Stomach (tissue), 8 donors: ENCODE measurements at regions not wholly inside any gene's neighbourhood (a gene's known extent, or its start where the extent isn't known, plus 50 kb on each side); places are given as distances from the start of the nearest gene placed in this dataset.

ENCODE experiments used
- DNase-seq, 2 donors: peaks; one replicate each; pipeline versions ENCODE4 v3.0.0 to v3.0.0-alpha.2; 2013 to 2019
- H3K27ac ChIP-seq, 5 donors: fragments of 200-600 bp in 4 of 5; sonication (generic) in 4 of 5; one replicate each; pipeline ENCODE4 v1.5.1; 2013 to 2019; ENCODE audit warnings: mild to moderate bottlenecking in 1 of 5, moderate library complexity in 1 of 5
- H3K27me3 ChIP-seq, 3 donors: fragments of 200-600 bp; sonication (generic); one replicate each; pipeline ENCODE4 v1.5.1; 2017 to 2019; ENCODE audit warnings: mixed run types in 1 of 3
- H3K36me3 ChIP-seq, 4 donors: fragments of 200-600 bp; sonication (generic); 1 replicate in 3 of 4; 2 replicates in 1 of 4; pipeline ENCODE4 v1.5.1; 2016 to 2019
- H3K4me1 ChIP-seq, 4 donors: fragments of 200-600 bp; sonication (generic); one replicate each; pipeline ENCODE4 v1.5.1; 2016 to 2019
- H3K4me3 ChIP-seq, 4 donors: fragments of 200-600 bp; sonication (generic) in 3 of 4; one replicate each; pipeline ENCODE4 v1.5.1; 2016 to 2019; ENCODE audit warnings: mild to moderate bottlenecking in 1 of 4
- H3K9me3 ChIP-seq, 4 donors: fragments of 200-600 bp; sonication (generic); one replicate each; pipeline ENCODE4 v1.5.1; 2016 to 2019
- EP300 ChIP-seq: sonication (generic); formaldehyde crosslinking; IDR thresholded peaks from one replicate; pipeline ENCODE4 v1.6.1; 2017; ENCODE audit warnings: antibody characterized with exemption
- POLR2A ChIP-seq, 4 donors: fragments of 450-650 bp; IDR thresholded peaks; one replicate each; pipeline ENCODE4 v1.6.1; 2016; ENCODE audit warnings: antibody characterized with exemption in 4 of 4, control low read depth in 2 of 4, mild to moderate bottlenecking in 1 of 4, moderate library complexity in 1 of 4
- POLR2AphosphoS5 ChIP-seq, 3 donors: sonication (generic); formaldehyde crosslinking; IDR thresholded peaks; one replicate each; pipeline ENCODE4 v1.6.1; 2016; ENCODE audit warnings: antibody characterized with exemption in 3 of 3
- WGBS, 5 donors: extraction: QIAGEN DNeasy Blood & Tissue Kit in 3 of 5; methylation state at CpG; one replicate each; pipeline versions ENCODE4 v1.1.5 to v1.1.7; 2013 to 2018; 5-methylcytosine and 5-hydroxymethylcytosine counted together
- intact Hi-C: fragments of 100-400 bp; cut with DNase I; formaldehyde crosslinking; loops from one replicate; pipeline ENCODE4 v1.15.1; 2023; ENCODE audit warnings: low total_unique reads
- TF ChIP-seq, protein P1 (sequence below), 7 experiments: fragments of 450-650 bp in 4 of 7; fragments of 200-600 bp in 3 of 7; sonication (generic) in 3 of 7; IDR thresholded peaks; one replicate each; pipeline ENCODE4 v1.5.1; 2016 to 2019; ENCODE audit warnings: antibody characterized with exemption in 7 of 7, control low read depth in 2 of 7, mild to moderate bottlenecking in 1 of 7
- donor health status: healthy with polysubstance abuse.
- donor health status: Bipolar disorder and iron deficiency.
- donor health status: healthy.

- TF ChIP-seq POLR2A (IDR thresholded peaks at IDR 0.05) = no peak
- TF ChIP-seq EP300 = no peak
- TF ChIP-seq, protein P1, sequence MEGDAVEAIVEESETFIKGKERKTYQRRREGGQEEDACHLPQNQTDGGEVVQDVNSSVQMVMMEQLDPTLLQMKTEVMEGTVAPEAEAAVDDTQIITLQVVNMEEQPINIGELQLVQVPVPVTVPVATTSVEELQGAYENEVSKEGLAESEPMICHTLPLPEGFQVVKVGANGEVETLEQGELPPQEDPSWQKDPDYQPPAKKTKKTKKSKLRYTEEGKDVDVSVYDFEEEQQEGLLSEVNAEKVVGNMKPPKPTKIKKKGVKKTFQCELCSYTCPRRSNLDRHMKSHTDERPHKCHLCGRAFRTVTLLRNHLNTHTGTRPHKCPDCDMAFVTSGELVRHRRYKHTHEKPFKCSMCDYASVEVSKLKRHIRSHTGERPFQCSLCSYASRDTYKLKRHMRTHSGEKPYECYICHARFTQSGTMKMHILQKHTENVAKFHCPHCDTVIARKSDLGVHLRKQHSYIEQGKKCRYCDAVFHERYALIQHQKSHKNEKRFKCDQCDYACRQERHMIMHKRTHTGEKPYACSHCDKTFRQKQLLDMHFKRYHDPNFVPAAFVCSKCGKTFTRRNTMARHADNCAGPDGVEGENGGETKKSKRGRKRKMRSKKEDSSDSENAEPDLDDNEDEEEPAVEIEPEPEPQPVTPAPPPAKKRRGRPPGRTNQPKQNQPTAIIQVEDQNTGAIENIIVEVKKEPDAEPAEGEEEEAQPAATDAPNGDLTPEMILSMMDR (IDR thresholded peaks at IDR 0.05) = no peak
- no peak for TF ChIP-seq POLR2AphosphoS5 (IDR thresholded peaks at IDR 0.05)
- Histone ChIP-seq H3K27ac (no peak overlapping the region), H3K36me3 (no peaks in the 10 kb centered on the region), H3K4me1 (peaks cover 0 to 20% (median 8%) of the 10 kb centered on the region in 4 donors), H3K27me3 (no peaks in the 10 kb centered on the region), H3K9me3 (no peaks in the 10 kb centered on the region), H3K4me3 (no peak overlapping the region)
- intact Hi-C loops = no loop called here
- no peak for DNase-seq
Measured at GRCh38 chr2:66704786-66705185, 269.9 kb downstream of the MEIS1 start.

- DNase-seq = no peak
- WGBS, 5 donors = 68 to 93% (median 79%) methylated on average over 1 of the region's 1 CpG
- H3K27me3 ChIP-seq = no peaks in the 10 kb centered on the region
Measured at GRCh38 chr2:66714610-66715009, 279.7 kb downstream of the MEIS1 start.

DNA sequence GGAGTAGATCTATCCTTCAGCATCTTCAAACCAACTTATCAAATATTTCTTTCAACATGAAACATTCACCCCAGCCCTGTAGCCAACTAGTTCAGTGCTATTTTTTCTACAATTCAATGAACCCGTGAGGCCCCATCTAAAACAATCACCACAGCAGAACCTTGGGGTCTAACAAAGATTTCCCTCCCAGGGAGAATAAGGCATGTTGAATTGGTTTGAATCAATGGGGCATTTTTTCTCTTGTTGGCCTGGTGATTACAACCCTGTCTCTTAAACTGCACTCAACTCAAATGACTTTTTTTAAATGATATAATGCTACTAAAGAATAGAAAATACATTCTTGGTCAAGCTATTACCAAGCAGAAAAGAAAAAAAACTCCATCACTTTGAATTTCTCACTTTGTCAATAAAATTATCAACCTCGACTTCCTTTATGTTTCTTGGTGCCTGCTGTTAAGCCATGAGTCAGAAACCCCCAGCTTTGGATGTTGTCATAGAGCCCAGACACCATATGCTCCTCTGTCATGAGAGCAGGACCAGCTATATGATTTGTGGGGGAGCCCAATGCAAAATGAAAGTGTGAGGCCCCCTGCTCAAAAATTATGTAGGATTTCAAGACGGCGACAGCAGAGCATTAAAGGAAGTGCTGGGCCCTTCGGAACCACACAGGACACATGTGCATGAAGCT is 282.4 kb downstream of the MEIS1 start:
- no peak for TF ChIP-seq POLR2AphosphoS5 (IDR thresholded peaks at IDR 0.05)
- TF ChIP-seq POLR2A (IDR thresholded peaks at IDR 0.05) = no peak
- TF ChIP-seq, protein P1 (IDR thresholded peaks at IDR 0.05) = no peak
- TF ChIP-seq EP300 = no peak

More at GRCh38 chr2:66714610-66715009, 279.7 kb downstream of the MEIS1 start:
- H3K4me1 ChIP-seq = no peaks in the 10 kb centered on the region
- intact Hi-C loops = no loop called here
- H3K4me3 ChIP-seq = no peak overlapping the region
- TF ChIP-seq, protein P1 (IDR thresholded peaks at IDR 0.05) = no peak
- no peak for TF ChIP-seq POLR2AphosphoS5 (IDR thresholded peaks at IDR 0.05)
- TF ChIP-seq EP300 = no peak
- no peak for TF ChIP-seq POLR2A (IDR thresholded peaks at IDR 0.05)
- no peaks in the 10 kb centered on the region for H3K9me3 ChIP-seq
- no peak overlapping the region for H3K27ac ChIP-seq
- H3K36me3 ChIP-seq = no peaks in the 10 kb centered on the region

DNA sequence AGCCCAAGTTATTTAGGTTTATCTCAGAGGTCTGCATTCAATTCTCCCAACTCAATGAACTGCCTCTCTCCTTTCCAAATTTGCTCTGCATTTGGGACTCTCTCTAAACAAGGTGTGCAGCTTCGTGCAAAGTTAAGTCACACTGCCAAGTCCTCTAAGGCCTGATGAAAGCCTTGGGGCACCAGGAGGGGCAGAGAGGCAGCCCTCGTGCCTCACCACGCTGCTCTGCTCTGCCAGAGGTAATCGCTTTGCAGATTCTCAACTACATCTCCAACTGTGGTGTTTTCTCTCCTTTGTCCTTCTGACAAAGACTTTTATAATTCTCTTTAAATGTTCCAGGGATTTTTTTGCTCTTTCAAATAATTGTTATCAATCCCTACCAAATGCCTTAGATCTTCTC is 283.0 kb downstream of the MEIS1 start:
- 78 to 92% (median 83%) methylated on average over 4 of the region's 4 CpGs for WGBS, 5 donors
- Histone ChIP-seq H3K36me3 (no peaks in the 10 kb centered on the region), H3K27ac (no peak overlapping the region), H3K27me3 (no peaks in the 10 kb centered on the region), H3K4me3 (no peak overlapping the region), H3K9me3 (no peaks in the 10 kb centered on the region), H3K4me1 (no peaks in the 10 kb centered on the region)
- TF ChIP-seq POLR2AphosphoS5 (IDR thresholded peaks at IDR 0.05) (no peak), POLR2A (IDR thresholded peaks at IDR 0.05) (no peak), EP300 (no peak)
- TF ChIP-seq, protein P1 (IDR thresholded peaks at IDR 0.05) = no peak
- intact Hi-C loops = no loop called here
- no peak for DNase-seq

More for the DNA sequence above, 282.4 kb downstream of the MEIS1 start:
- WGBS, 5 donors = 60 to 67% (median 62%) methylated on average over 5 of the region's 5 CpGs
- Histone ChIP-seq H3K27me3 (no peaks in the 10 kb centered on the region), H3K4me1 (no peaks in the 10 kb centered on the region), H3K4me3 (no peak overlapping the region), H3K36me3 (no peaks in the 10 kb centered on the region), H3K9me3 (no peaks in the 10 kb centered on the region), H3K27ac (no peak overlapping the region)
- intact Hi-C loops = no loop called here
- no peak for DNase-seq
